Brain microvascular endothelial cell (primary cell): ENCODE measurements at regions not wholly inside any gene's neighbourhood (a gene's known extent, or its start where the extent isn't known, plus 50 kb on each side); places are given as distances from the start of the nearest gene placed in this dataset.

ENCODE experiments used
- DNase-seq: peaks from one replicate; pipeline ENCODE4 v3.0.0-alpha.2; 2020
- H3K27ac ChIP-seq: fragments of 250-450 bp; sonication (Bioruptor Pico); 2 replicates; pipeline ENCODE4 v1.5.1; 2020; ENCODE audit warnings: mild to moderate bottlenecking, moderate library complexity
- H3K27me3 ChIP-seq: fragments of 250-450 bp; sonication (Bioruptor Pico); replicated peaks from 2 replicates; pipeline ENCODE4 v1.5.1; 2020; ENCODE audit warnings: mild to moderate bottlenecking
- H3K36me3 ChIP-seq: fragments of 250-450 bp; sonication (Bioruptor Pico); replicated peaks from 2 replicates; pipeline ENCODE4 v1.5.1; 2020; ENCODE audit warnings: mild to moderate bottlenecking
- H3K4me3 ChIP-seq: 2 replicates; pipeline ENCODE4 v1.5.1; 2011; ENCODE audit warnings: low read depth, mild to moderate bottlenecking, control low read depth, low read length, moderate library complexity
- in situ Hi-C: cut with HindIII; loops from 2 replicates; pipeline ENCODE4 v1.10.0; 2017; ENCODE audit warnings: low sequenced_read_pairs, low pct_ligation_motif_present
- TF ChIP-seq, protein P1 (sequence below): IDR thresholded peaks from 2 replicates; pipeline ENCODE4 v1.5.1; 2011; ENCODE audit warnings: low read depth, mild to moderate bottlenecking, moderate library complexity, low read length, control low read depth, inconsistent platforms; ENCODE audit errors: missing control alignments

DNA sequence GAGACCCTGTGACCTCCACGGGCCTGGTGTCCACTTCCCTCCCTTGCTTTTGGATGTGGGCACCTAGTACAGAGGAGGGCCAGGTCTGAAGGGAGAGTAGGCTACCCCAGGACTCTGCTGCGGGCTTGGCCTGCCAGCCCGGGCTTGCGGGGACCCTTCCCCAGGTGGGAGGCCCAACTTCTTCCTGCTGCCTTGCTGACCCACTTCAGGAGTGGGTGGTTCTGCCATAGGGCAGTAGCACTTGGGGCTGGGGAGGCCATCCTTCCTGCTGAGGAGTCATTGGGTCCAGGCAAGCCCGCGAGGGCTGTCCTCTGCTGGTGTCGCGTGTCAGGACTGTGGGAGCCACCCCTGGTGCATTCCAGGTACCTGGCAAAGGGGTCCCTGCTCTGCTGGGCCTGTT is 1250.0 kb downstream of the BRD1 start:
- no peak for DNase-seq
- TF ChIP-seq, protein P1, sequence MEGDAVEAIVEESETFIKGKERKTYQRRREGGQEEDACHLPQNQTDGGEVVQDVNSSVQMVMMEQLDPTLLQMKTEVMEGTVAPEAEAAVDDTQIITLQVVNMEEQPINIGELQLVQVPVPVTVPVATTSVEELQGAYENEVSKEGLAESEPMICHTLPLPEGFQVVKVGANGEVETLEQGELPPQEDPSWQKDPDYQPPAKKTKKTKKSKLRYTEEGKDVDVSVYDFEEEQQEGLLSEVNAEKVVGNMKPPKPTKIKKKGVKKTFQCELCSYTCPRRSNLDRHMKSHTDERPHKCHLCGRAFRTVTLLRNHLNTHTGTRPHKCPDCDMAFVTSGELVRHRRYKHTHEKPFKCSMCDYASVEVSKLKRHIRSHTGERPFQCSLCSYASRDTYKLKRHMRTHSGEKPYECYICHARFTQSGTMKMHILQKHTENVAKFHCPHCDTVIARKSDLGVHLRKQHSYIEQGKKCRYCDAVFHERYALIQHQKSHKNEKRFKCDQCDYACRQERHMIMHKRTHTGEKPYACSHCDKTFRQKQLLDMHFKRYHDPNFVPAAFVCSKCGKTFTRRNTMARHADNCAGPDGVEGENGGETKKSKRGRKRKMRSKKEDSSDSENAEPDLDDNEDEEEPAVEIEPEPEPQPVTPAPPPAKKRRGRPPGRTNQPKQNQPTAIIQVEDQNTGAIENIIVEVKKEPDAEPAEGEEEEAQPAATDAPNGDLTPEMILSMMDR = no peak
- in situ Hi-C loops = no loop called here
- Histone ChIP-seq H3K27me3 (peaks cover 19% of the 10 kb centered on the region), H3K4me3 (no peak overlapping the region), H3K36me3 (no peaks in the 10 kb centered on the region), H3K27ac (no peak overlapping the region)

DNA sequence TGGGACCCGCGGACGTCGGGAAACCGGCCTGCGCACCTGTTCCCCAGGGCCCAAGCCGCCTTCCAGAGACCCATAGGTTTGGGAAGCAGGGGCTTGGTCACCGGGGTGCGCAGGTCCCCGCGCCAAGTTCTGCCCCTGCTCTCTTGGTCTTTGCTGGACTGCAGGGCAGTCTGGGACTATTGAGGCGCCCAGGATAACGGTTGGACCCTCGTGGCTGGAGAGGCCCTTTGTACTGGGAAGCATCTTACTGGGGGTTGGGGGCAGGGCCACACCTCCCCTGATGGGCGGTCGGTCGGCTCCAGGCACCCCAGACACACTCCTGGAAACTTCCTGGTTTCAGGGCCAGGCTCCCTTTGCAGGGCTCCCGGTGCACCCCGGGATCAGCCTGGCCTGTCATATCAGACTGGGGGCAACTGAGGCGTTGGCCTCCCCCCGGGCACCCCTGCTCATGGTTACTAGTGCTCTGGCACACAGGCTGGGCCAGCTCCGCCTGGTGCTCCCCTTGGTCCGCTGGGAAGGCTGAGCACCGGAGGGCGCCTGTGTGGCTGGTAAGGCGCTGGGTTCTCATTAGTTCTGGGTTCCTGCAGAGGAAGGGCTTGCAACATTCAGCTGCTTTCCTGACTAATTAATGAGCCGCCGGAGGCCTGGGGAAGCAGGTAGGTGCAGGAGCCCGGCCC is 1250.5 kb downstream of the BRD1 start:
- H3K27me3 ChIP-seq = peaks cover 19% of the 10 kb centered on the region
- H3K36me3 ChIP-seq = no peaks in the 10 kb centered on the region
- in situ Hi-C loops = no loop called here
- DNase-seq = no peak
- no peak overlapping the region for H3K4me3 ChIP-seq
- H3K27ac ChIP-seq = no peak overlapping the region
- TF ChIP-seq, protein P1 = no peak

DNA sequence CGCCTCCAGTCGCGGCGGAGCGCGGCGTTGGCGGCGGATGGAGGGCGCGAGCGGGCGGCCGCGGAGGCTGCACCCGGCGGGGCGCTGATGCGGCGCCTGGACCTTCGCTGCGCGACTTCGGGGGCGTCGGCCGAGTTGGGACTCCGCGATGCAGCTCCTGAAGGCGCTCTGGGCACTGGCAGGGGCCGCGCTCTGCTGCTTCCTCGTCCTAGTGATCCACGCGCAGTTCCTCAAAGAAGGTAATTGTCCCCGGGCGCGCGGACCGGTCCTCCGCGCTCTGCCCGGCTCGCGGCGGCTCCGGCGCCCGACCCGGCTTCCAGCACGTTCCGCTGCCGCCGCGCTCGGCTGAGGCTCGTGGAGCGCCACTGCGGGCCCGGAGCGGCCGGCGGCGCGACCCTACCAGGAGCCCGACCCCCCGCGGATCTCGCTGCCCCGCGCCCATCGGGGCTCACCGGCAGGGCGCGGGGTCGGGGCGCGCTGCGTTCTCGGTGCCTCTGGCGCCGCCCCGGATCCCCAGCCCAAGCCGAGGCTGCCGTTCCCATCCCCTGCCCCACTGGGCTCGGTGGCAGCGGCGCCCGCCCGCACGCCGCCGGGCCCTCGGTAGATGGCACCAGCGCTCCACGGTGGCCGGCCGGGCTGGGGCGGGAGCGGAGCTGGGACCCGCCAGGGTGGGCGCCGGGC is 1251.2 kb downstream of the BRD1 start:
- H3K36me3 ChIP-seq = no peaks in the 10 kb centered on the region
- in situ Hi-C loops = no loop called here
- TF ChIP-seq, protein P1 = peak; percentile 12
- no peak for DNase-seq
- H3K27ac ChIP-seq = no peak overlapping the region
- H3K27me3 ChIP-seq = peaks cover 19% of the 10 kb centered on the region
- no peak overlapping the region for H3K4me3 ChIP-seq

DNA sequence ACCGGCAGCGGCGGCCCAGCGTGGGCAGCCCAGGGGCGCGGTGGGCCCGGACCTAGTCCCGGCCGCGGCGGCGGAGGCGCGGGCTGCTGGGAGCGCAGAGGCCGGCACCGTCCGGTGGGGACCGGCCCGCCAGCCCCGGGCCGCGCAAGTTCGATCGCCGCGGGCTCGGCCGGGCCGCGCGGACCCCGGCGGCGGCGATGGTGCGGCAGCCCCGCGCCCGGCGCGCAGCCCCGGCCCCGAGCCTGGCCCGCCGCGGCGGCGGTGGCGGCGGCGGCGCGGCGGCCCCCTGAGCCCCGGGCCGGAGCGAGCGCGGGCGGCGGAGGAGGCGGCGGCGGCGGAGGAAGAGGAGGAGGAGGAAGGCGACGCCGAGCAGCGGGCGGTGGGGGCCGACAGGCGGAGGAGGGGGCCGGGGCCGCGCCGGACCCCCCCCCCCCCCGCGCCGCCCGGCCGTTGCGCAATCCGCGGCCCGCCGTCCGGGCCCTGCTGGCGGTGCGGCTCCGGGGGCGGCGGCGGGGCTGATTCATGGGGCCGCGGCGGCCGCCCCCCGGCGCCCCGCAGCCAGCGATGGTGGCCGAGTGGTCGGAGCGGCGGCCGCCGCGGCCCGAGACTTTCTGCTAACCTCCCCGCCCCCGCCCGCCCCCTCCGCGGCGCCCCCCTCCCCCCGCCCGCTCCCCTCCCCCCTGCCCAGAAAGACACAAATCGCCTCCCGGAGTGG is 1251.9 kb downstream of the BRD1 start:
- TF ChIP-seq, protein P1 = no peak
- H3K27me3 ChIP-seq = peaks cover 19% of the 10 kb centered on the region
- H3K4me3 ChIP-seq = no peak overlapping the region
- in situ Hi-C loops = no loop called here
- DNase-seq = no peak
- no peaks in the 10 kb centered on the region for H3K36me3 ChIP-seq
- H3K27ac ChIP-seq = no peak overlapping the region

DNA sequence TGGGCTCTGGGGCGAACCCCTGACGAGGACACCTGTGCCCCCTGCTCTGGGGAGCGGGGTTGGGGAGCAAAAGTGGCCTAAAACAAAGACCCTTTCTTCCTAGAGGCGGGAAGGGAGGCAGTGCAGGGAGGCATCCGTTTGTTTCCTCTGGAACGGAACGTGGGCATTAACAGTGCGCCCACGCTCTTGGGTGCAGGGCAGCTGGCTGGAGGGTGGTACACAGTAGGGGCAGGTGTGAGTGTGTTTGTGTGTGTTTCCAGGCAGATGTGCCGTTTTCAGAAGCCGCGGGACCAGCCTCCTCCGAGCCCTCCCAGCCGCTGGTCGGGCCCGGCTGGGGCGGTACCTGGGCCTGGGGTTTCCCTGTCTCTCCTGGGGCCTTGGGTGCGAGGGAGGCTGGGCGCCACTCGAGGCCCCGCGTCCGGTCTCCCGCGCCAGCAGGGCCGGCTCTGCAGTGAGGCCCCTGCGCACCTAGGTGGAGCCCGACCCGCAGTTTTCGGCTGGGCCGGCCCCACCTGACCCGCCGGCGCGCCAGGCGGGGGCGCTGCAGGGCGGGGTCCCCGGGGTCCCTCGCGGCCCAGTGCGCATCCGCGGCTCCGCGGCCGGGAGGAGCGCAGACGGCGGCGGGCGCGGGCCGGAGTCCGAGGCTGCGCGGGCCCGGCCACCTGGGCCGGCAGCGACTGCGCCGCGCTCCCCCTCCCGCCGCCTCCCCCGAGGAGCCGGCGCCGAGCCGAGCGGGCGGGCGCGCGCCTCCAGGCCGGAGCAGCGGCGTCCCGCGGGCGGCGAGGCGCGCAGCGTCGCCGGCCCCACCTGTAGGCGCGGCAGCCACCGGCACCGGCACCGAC is 1252.7 kb downstream of the BRD1 start:
- no peak for DNase-seq
- Histone ChIP-seq H3K36me3 (no peaks in the 10 kb centered on the region), H3K27me3 (peaks cover 19% of the 10 kb centered on the region), H3K27ac (no peak overlapping the region), H3K4me3 (no peak overlapping the region)
- TF ChIP-seq, protein P1 = peak; percentile 19
- in situ Hi-C loops = no loop called here
